ENCODE measurements at regions not wholly inside any gene's neighbourhood (a gene's known extent, or its start where the extent isn't known, plus 50 kb on each side); places are given as distances from the start of the nearest gene placed in this dataset.

DNA sequence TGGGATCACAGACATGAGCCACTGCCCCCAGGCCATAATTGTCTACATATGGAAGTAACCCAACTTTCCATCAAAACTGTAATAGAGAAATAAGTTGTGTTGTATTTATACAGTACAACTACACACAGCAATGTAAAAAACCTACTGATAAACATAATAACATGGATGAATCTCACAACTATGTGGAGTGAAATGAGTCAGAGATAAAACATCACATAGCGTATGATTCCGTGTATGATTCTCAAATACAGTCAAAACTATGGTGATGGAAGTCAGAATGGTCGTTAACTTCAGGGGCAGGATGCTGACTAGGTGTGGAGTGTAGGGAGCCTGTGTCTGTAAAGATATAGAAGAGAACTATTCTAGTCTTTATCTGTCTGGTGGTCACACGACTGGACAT lies 332.7 kb upstream of the SLCO3A1 start:
- TF ChIP-seq, protein P1, sequence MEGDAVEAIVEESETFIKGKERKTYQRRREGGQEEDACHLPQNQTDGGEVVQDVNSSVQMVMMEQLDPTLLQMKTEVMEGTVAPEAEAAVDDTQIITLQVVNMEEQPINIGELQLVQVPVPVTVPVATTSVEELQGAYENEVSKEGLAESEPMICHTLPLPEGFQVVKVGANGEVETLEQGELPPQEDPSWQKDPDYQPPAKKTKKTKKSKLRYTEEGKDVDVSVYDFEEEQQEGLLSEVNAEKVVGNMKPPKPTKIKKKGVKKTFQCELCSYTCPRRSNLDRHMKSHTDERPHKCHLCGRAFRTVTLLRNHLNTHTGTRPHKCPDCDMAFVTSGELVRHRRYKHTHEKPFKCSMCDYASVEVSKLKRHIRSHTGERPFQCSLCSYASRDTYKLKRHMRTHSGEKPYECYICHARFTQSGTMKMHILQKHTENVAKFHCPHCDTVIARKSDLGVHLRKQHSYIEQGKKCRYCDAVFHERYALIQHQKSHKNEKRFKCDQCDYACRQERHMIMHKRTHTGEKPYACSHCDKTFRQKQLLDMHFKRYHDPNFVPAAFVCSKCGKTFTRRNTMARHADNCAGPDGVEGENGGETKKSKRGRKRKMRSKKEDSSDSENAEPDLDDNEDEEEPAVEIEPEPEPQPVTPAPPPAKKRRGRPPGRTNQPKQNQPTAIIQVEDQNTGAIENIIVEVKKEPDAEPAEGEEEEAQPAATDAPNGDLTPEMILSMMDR (IDR thresholded peaks at IDR 0.05; ENCODE audit: low read depth, low read length) = no peak
- no peak for TF ChIP-seq POLR2A (IDR thresholded peaks at IDR 0.05; ENCODE audit: extremely low read depth, insufficient read length)

All from NB4 (cell line).